ENCODE measurements at regions not wholly inside any gene's neighbourhood (a gene's known extent, or its start where the extent isn't known, plus 50 kb on each side); places are given as distances from the start of the nearest gene placed in this dataset.

- Histone ChIP-seq H3K27ac (no peak overlapping the region), H3K27me3 (no peaks in the 10 kb centered on the region), H3K9me3 (ENCODE audit: low read depth) (no peaks in the 10 kb centered on the region), H3K4me3 (no peak overlapping the region), H3K4me1 (ENCODE audit: low read depth) (no peaks in the 10 kb centered on the region), H3K36me3 (no peaks in the 10 kb centered on the region)
- no peak for DNase-seq (ENCODE audit: low read depth in 1 of 2, low spot score in 1 of 2)
- TF ChIP-seq, protein P1, sequence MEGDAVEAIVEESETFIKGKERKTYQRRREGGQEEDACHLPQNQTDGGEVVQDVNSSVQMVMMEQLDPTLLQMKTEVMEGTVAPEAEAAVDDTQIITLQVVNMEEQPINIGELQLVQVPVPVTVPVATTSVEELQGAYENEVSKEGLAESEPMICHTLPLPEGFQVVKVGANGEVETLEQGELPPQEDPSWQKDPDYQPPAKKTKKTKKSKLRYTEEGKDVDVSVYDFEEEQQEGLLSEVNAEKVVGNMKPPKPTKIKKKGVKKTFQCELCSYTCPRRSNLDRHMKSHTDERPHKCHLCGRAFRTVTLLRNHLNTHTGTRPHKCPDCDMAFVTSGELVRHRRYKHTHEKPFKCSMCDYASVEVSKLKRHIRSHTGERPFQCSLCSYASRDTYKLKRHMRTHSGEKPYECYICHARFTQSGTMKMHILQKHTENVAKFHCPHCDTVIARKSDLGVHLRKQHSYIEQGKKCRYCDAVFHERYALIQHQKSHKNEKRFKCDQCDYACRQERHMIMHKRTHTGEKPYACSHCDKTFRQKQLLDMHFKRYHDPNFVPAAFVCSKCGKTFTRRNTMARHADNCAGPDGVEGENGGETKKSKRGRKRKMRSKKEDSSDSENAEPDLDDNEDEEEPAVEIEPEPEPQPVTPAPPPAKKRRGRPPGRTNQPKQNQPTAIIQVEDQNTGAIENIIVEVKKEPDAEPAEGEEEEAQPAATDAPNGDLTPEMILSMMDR (IDR thresholded peaks at IDR 0.05; ENCODE audit: low read depth, low read length), result no peak
Observed at GRCh38 chr6:3591970-3592369, 135.1 kb upstream of the SLC22A23 start.

DNA sequence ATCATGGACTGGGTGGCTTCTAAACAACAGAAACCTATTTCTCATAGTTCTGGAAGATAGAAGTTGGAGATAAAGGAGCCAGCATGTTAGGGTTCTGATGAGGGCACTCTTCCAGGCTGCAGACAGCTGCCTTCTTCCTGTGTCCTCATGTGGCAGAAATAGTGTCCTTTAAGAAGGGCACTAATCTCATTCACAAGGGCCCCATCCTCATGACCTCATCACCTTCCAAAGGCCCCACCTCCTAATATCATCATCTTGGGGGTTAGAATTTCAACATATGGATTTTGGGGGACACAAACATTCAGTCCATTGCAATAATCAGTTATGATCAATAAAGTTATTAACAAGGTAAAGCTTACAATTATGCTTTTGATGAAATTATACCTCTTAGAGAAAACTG, 130.8 kb upstream of the SLC22A23 start:
- Histone ChIP-seq H3K4me1 (ENCODE audit: low read depth) (no peaks in the 10 kb centered on the region), H3K4me3 (no peak overlapping the region), H3K27me3 (no peaks in the 10 kb centered on the region), H3K27ac (no peak overlapping the region), H3K36me3 (no peaks in the 10 kb centered on the region), H3K9me3 (ENCODE audit: low read depth) (no peaks in the 10 kb centered on the region)
- no peak for DNase-seq (ENCODE audit: low read depth in 1 of 2, low spot score in 1 of 2)
- TF ChIP-seq, protein P1 (IDR thresholded peaks at IDR 0.05; ENCODE audit: low read depth, low read length), result no peak

DNA sequence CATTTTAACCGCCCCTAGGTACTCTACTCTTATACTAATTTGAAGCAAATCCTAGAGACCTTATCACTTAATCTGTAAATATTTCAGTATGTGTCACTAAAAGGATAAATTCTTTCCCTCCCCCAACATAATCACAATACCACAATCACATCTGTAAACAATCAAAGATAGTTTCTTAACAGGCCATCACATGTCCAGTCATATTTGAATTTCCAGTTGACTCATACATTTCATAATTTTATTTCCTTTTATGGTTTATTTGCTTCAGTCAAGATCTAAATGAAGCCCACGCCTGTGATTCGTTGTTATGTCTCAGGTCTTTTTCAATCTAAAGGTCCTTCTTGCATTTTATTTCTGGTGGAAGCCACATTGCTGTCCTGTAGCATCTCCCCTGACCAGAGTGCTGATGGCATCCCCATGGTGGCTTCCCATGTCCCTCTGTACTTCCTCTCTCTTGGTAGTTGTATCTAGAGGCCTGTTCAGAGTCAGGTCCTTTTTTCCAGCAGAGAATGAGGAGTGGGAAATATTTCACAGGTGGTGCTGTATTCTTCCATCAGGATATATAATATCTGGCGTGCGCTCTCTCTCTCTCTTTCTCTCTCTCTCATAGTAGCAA, 128.6 kb upstream of the SLC22A23 start:
- no peak overlapping the region for H3K27ac ChIP-seq
- peak in 1 of 2 donors; percentile 69 for DNase-seq (ENCODE audit: low read depth in 1 of 2, low spot score in 1 of 2)
- no peaks in the 10 kb centered on the region for H3K36me3 ChIP-seq
- TF ChIP-seq, protein P1 (IDR thresholded peaks at IDR 0.05; ENCODE audit: low read depth, low read length), result no peak
- no peaks in the 10 kb centered on the region for H3K9me3 ChIP-seq (ENCODE audit: low read depth)
- H3K27me3 ChIP-seq, result no peaks in the 10 kb centered on the region
- H3K4me1 ChIP-seq (ENCODE audit: low read depth), result no peaks in the 10 kb centered on the region
- no peak overlapping the region for H3K4me3 ChIP-seq

GRCh38 chr6:3584606-3585005, 127.8 kb upstream of the SLC22A23 start:
- no peak overlapping the region for H3K4me3 ChIP-seq
- H3K27ac ChIP-seq, result no peak overlapping the region
- H3K9me3 ChIP-seq (ENCODE audit: low read depth), result no peaks in the 10 kb centered on the region
- TF ChIP-seq, protein P1 (IDR thresholded peaks at IDR 0.05; ENCODE audit: low read depth, low read length), result no peak
- no peaks in the 10 kb centered on the region for H3K4me1 ChIP-seq (ENCODE audit: low read depth)
- no peaks in the 10 kb centered on the region for H3K36me3 ChIP-seq
- DNase-seq (ENCODE audit: low read depth in 1 of 2, low spot score in 1 of 2), result peak in 1 of 2 donors; percentile 23
- no peaks in the 10 kb centered on the region for H3K27me3 ChIP-seq

DNA sequence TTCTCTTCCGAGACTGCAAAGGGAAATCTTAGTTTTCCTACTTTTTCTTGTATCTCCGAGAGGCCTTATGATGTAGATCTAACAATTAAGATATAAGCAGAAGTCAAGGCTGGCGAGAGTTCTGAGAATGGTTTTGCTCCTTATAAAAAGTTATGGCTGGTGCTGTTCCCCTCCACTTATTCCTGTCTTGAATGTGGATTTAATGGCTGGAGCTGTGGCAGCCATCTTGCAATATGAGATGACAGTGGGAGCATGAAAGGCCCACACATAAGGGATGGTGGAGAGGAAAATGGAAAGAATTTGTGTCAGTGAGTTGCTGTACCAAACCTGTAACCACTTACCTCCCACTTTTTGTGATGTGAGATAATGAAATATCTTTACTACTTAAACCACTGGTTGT, 124.6 kb upstream of the SLC22A23 start:
- Histone ChIP-seq H3K27me3 (no peaks in the 10 kb centered on the region), H3K9me3 (ENCODE audit: low read depth) (no peaks in the 10 kb centered on the region), H3K36me3 (no peaks in the 10 kb centered on the region), H3K4me1 (ENCODE audit: low read depth) (no peaks in the 10 kb centered on the region), H3K27ac (no peak overlapping the region), H3K4me3 (no peak overlapping the region)
- TF ChIP-seq, protein P1 (IDR thresholded peaks at IDR 0.05; ENCODE audit: low read depth, low read length), result no peak
- no peak for DNase-seq (ENCODE audit: low read depth in 1 of 2, low spot score in 1 of 2)
